ENCODE measurements at regions not wholly inside any gene's neighbourhood (a gene's known extent, or its start where the extent isn't known, plus 50 kb on each side); places are given as distances from the start of the nearest gene placed in this dataset.

GRCh38 chr1:14486401-14487201 lies 111.9 kb upstream of the KAZN start:
- DNase-seq: no peak
- H3K27me3 ChIP-seq (replicated peaks; ENCODE audit: control insufficient read depth, insufficient read depth, low read length, poor library complexity, severe bottlenecking): no peaks in the 10 kb centered on the region
- H3K4me1 ChIP-seq (ENCODE audit: control insufficient read depth, insufficient read depth, low read length, poor library complexity, severe bottlenecking): no peaks in the 10 kb centered on the region
- H3K36me3 ChIP-seq (ENCODE audit: control insufficient read depth, insufficient read depth, low read length): no peaks in the 10 kb centered on the region
- H3K9me3 ChIP-seq (ENCODE audit: control insufficient read depth, low read length): no peaks in the 10 kb centered on the region
- H3K27ac ChIP-seq (ENCODE audit: insufficient read depth, low read length, poor library complexity, severe bottlenecking): no peak overlapping the region
- H3K4me3 ChIP-seq (ENCODE audit: insufficient read depth, low read depth, low read length, poor library complexity, severe bottlenecking): no peak overlapping the region

GRCh38 chr1:14487671-14488070 lies 110.8 kb upstream of the KAZN start:
- Histone ChIP-seq H3K4me3 (ENCODE audit: insufficient read depth, low read depth, low read length, poor library complexity, severe bottlenecking) (no peak overlapping the region), H3K27ac (ENCODE audit: insufficient read depth, low read length, poor library complexity, severe bottlenecking) (no peak overlapping the region), H3K4me1 (ENCODE audit: control insufficient read depth, insufficient read depth, low read length, poor library complexity, severe bottlenecking) (no peaks in the 10 kb centered on the region), H3K9me3 (ENCODE audit: control insufficient read depth, low read length) (no peaks in the 10 kb centered on the region), H3K27me3 (replicated peaks; ENCODE audit: control insufficient read depth, insufficient read depth, low read length, poor library complexity, severe bottlenecking) (no peaks in the 10 kb centered on the region), H3K36me3 (ENCODE audit: control insufficient read depth, insufficient read depth, low read length) (no peaks in the 10 kb centered on the region)
- no peak for DNase-seq

GRCh38 chr1:14494911-14495310 lies 103.6 kb upstream of the KAZN start:
- Histone ChIP-seq H3K27ac (ENCODE audit: insufficient read depth, low read length, poor library complexity, severe bottlenecking) (no peak overlapping the region), H3K27me3 (replicated peaks; ENCODE audit: control insufficient read depth, insufficient read depth, low read length, poor library complexity, severe bottlenecking) (no peaks in the 10 kb centered on the region), H3K36me3 (ENCODE audit: control insufficient read depth, insufficient read depth, low read length) (no peaks in the 10 kb centered on the region), H3K4me3 (ENCODE audit: insufficient read depth, low read depth, low read length, poor library complexity, severe bottlenecking) (no peak overlapping the region), H3K9me3 (ENCODE audit: control insufficient read depth, low read length) (no peaks in the 10 kb centered on the region), H3K4me1 (ENCODE audit: control insufficient read depth, insufficient read depth, low read length, poor library complexity, severe bottlenecking) (no peaks in the 10 kb centered on the region)
- DNase-seq: no peak

- Histone ChIP-seq H3K27ac (ENCODE audit: insufficient read depth, low read length, poor library complexity, severe bottlenecking) (no peak overlapping the region), H3K4me3 (ENCODE audit: insufficient read depth, low read depth, low read length, poor library complexity, severe bottlenecking) (no peak overlapping the region), H3K9me3 (ENCODE audit: control insufficient read depth, low read length) (no peaks in the 10 kb centered on the region), H3K36me3 (ENCODE audit: control insufficient read depth, insufficient read depth, low read length) (no peaks in the 10 kb centered on the region), H3K27me3 (replicated peaks; ENCODE audit: control insufficient read depth, insufficient read depth, low read length, poor library complexity, severe bottlenecking) (no peaks in the 10 kb centered on the region), H3K4me1 (ENCODE audit: control insufficient read depth, insufficient read depth, low read length, poor library complexity, severe bottlenecking) (no peaks in the 10 kb centered on the region)
- DNase-seq: no peak
These were observed 103.1 kb upstream of the KAZN start for GRCh38 chr1:14495381-14495780.

GRCh38 chr1:14495996-14496395 lies 102.5 kb upstream of the KAZN start:
- Histone ChIP-seq H3K27me3 (replicated peaks; ENCODE audit: control insufficient read depth, insufficient read depth, low read length, poor library complexity, severe bottlenecking) (no peaks in the 10 kb centered on the region), H3K36me3 (ENCODE audit: control insufficient read depth, insufficient read depth, low read length) (no peaks in the 10 kb centered on the region), H3K9me3 (ENCODE audit: control insufficient read depth, low read length) (no peaks in the 10 kb centered on the region), H3K27ac (ENCODE audit: insufficient read depth, low read length, poor library complexity, severe bottlenecking) (no peak overlapping the region), H3K4me1 (ENCODE audit: control insufficient read depth, insufficient read depth, low read length, poor library complexity, severe bottlenecking) (no peaks in the 10 kb centered on the region), H3K4me3 (ENCODE audit: insufficient read depth, low read depth, low read length, poor library complexity, severe bottlenecking) (no peak overlapping the region)
- DNase-seq: no peak

- Histone ChIP-seq H3K4me1 (ENCODE audit: control insufficient read depth, insufficient read depth, low read length, poor library complexity, severe bottlenecking) (no peaks in the 10 kb centered on the region), H3K4me3 (ENCODE audit: insufficient read depth, low read depth, low read length, poor library complexity, severe bottlenecking) (no peak overlapping the region), H3K36me3 (ENCODE audit: control insufficient read depth, insufficient read depth, low read length) (no peaks in the 10 kb centered on the region), H3K27me3 (replicated peaks; ENCODE audit: control insufficient read depth, insufficient read depth, low read length, poor library complexity, severe bottlenecking) (no peaks in the 10 kb centered on the region), H3K27ac (ENCODE audit: insufficient read depth, low read length, poor library complexity, severe bottlenecking) (no peak overlapping the region), H3K9me3 (ENCODE audit: control insufficient read depth, low read length) (no peaks in the 10 kb centered on the region)
- no peak for DNase-seq
These were observed 99.6 kb upstream of the KAZN start for GRCh38 chr1:14498839-14499238.

- H3K9me3 ChIP-seq (ENCODE audit: control insufficient read depth, low read length): no peaks in the 10 kb centered on the region
- H3K36me3 ChIP-seq (ENCODE audit: control insufficient read depth, insufficient read depth, low read length): no peaks in the 10 kb centered on the region
These were observed 99.0 kb upstream of the KAZN start for GRCh38 chr1:14499312-14500040.

GRCh38 chr1:14500041-14500440 lies 98.4 kb upstream of the KAZN start:
- DNase-seq: no peak
- H3K4me3 ChIP-seq (ENCODE audit: insufficient read depth, low read depth, low read length, poor library complexity, severe bottlenecking): no peak overlapping the region
- H3K36me3 ChIP-seq (ENCODE audit: control insufficient read depth, insufficient read depth, low read length): no peaks in the 10 kb centered on the region
- H3K4me1 ChIP-seq (ENCODE audit: control insufficient read depth, insufficient read depth, low read length, poor library complexity, severe bottlenecking): no peaks in the 10 kb centered on the region
- H3K9me3 ChIP-seq (ENCODE audit: control insufficient read depth, low read length): no peaks in the 10 kb centered on the region
- no peak overlapping the region for H3K27ac ChIP-seq (ENCODE audit: insufficient read depth, low read length, poor library complexity, severe bottlenecking)
- no peaks in the 10 kb centered on the region for H3K27me3 ChIP-seq (replicated peaks; ENCODE audit: control insufficient read depth, insufficient read depth, low read length, poor library complexity, severe bottlenecking)

More at GRCh38 chr1:14499312-14500040, 99.0 kb upstream of the KAZN start:
- Histone ChIP-seq H3K4me1 (ENCODE audit: control insufficient read depth, insufficient read depth, low read length, poor library complexity, severe bottlenecking) (no peaks in the 10 kb centered on the region), H3K27me3 (replicated peaks; ENCODE audit: control insufficient read depth, insufficient read depth, low read length, poor library complexity, severe bottlenecking) (no peaks in the 10 kb centered on the region), H3K27ac (ENCODE audit: insufficient read depth, low read length, poor library complexity, severe bottlenecking) (no peak overlapping the region), H3K4me3 (ENCODE audit: insufficient read depth, low read depth, low read length, poor library complexity, severe bottlenecking) (no peak overlapping the region)
- no peak for DNase-seq

- H3K27me3 ChIP-seq (replicated peaks; ENCODE audit: control insufficient read depth, insufficient read depth, low read length, poor library complexity, severe bottlenecking): no peaks in the 10 kb centered on the region
- no peaks in the 10 kb centered on the region for H3K4me1 ChIP-seq (ENCODE audit: control insufficient read depth, insufficient read depth, low read length, poor library complexity, severe bottlenecking)
- H3K9me3 ChIP-seq (ENCODE audit: control insufficient read depth, low read length): no peaks in the 10 kb centered on the region
- no peak overlapping the region for H3K27ac ChIP-seq (ENCODE audit: insufficient read depth, low read length, poor library complexity, severe bottlenecking)
- DNase-seq: no peak
- no peaks in the 10 kb centered on the region for H3K36me3 ChIP-seq (ENCODE audit: control insufficient read depth, insufficient read depth, low read length)
- H3K4me3 ChIP-seq (ENCODE audit: insufficient read depth, low read depth, low read length, poor library complexity, severe bottlenecking): no peak overlapping the region
These were observed 97.6 kb upstream of the KAZN start for GRCh38 chr1:14500912-14501311.

GRCh38 chr1:14504517-14504916 lies 94.0 kb upstream of the KAZN start:
- no peaks in the 10 kb centered on the region for H3K9me3 ChIP-seq (ENCODE audit: control insufficient read depth, low read length)
- H3K4me3 ChIP-seq (ENCODE audit: insufficient read depth, low read depth, low read length, poor library complexity, severe bottlenecking): no peak overlapping the region
- H3K27ac ChIP-seq (ENCODE audit: insufficient read depth, low read length, poor library complexity, severe bottlenecking): no peak overlapping the region
- no peaks in the 10 kb centered on the region for H3K36me3 ChIP-seq (ENCODE audit: control insufficient read depth, insufficient read depth, low read length)
- DNase-seq: no peak
- H3K27me3 ChIP-seq (replicated peaks; ENCODE audit: control insufficient read depth, insufficient read depth, low read length, poor library complexity, severe bottlenecking): no peaks in the 10 kb centered on the region
- H3K4me1 ChIP-seq (ENCODE audit: control insufficient read depth, insufficient read depth, low read length, poor library complexity, severe bottlenecking): no peaks in the 10 kb centered on the region
